Naive thymus-derived CD4-positive, alpha-beta T cell (primary cell): ENCODE measurements at regions not wholly inside any gene's neighbourhood (a gene's known extent, or its start where the extent isn't known, plus 50 kb on each side); places are given as distances from the start of the nearest gene placed in this dataset.
A peak's percentile ranks its signal among the peaks of the same experiment; 100 is the strongest.
"Not testable (repeated sequence)": the region's sequence is repeated elsewhere in the genome, so short reads cannot be mapped to it uniquely, and the experiment has no call there.

Source experiments
- ATAC-seq: fragments of 150-1000 bp; cut with Tn5 transposase; 2 replicates; pipeline ENCODE4 v1.10.0; 2021; ENCODE audit warnings: mild to moderate bottlenecking, moderate library complexity
- CTCF ChIA-PET: fragments of 350-600 bp; sonication (Branson Sonifier 250); formaldehyde crosslinking; loops from one replicate; lab custom pipeline; 2021; ENCODE audit warnings: antibody characterized with exemption; lab: Charles Lee
- POLR2A ChIA-PET: fragments of 350-600 bp; sonication (Branson Sonifier 250); formaldehyde crosslinking; loops from one replicate; lab custom pipeline; 2021; ENCODE audit warnings: antibody characterized with exemption, inconsistent platforms; lab: Charles Lee
- DNase-seq, 9 donors: peaks; one replicate each; pipeline versions ENCODE4 v3.0.0 to v3.0.0-alpha.2; 2020 to 2022; ENCODE audit warnings: mixed read lengths in 1 of 9
- H3K27ac ChIP-seq: one replicate; pipeline ENCODE4 v1.7.0; 2013; ENCODE audit warnings: mild to moderate bottlenecking, low read depth, low read length, moderate library complexity
- H3K27me3 ChIP-seq, 2 donors: one replicate each; pipeline ENCODE4 v1.7.0; 2013; ENCODE audit warnings: low read length in 2 of 2, mild to moderate bottlenecking in 2 of 2, moderate library complexity in 2 of 2; ENCODE audit not compliant: control insufficient read depth in 2 of 2, insufficient read depth in 2 of 2
- H3K36me3 ChIP-seq, 3 experiments: 1 replicate in 2 of 3; 2 replicates in 1 of 3; pipeline ENCODE4 v1.7.0; 2013; ENCODE audit warnings: low read length in 3 of 3, mild to moderate bottlenecking in 3 of 3, moderate library complexity in 1 of 3; ENCODE audit not compliant: insufficient read depth in 3 of 3, control insufficient read depth in 2 of 3
- H3K4me1 ChIP-seq, 2 donors: one replicate each; pipeline ENCODE4 v1.7.0; 2013; ENCODE audit warnings: low read length in 2 of 2, mild to moderate bottlenecking in 2 of 2, moderate library complexity in 1 of 2; ENCODE audit not compliant: control insufficient read depth in 2 of 2, insufficient read depth in 2 of 2
- H3K4me3 ChIP-seq: 2 replicates; pipeline ENCODE4 v1.7.0; 2013; ENCODE audit warnings: mild to moderate bottlenecking, low read length
- H3K9me3 ChIP-seq, 3 experiments: 1 replicate in 2 of 3; 2 replicates in 1 of 3; pipeline ENCODE4 v1.7.0; 2013; ENCODE audit warnings: low read length in 3 of 3; ENCODE audit not compliant: control insufficient read depth in 2 of 3
- H3K27ac Mint-ChIP-seq, 9 donors: one replicate each; pipeline ENCODE4 v1.8.0; 2020 to 2022; ENCODE audit warnings: mixed read lengths in 9 of 9, mild to moderate bottlenecking in 8 of 9, moderate library complexity in 5 of 9, inconsistent platforms in 2 of 9
- H3K27me3 Mint-ChIP-seq, 5 donors: one replicate each; pipeline ENCODE4 v1.8.0; 2021 to 2022; ENCODE audit warnings: mixed read lengths in 5 of 5, mild to moderate bottlenecking in 1 of 5
- H3K36me3 Mint-ChIP-seq, 5 donors: one replicate each; pipeline ENCODE4 v1.8.0; 2020 to 2022; ENCODE audit warnings: mixed read lengths in 5 of 5, mild to moderate bottlenecking in 3 of 5, inconsistent platforms in 1 of 5
- H3K4me1 Mint-ChIP-seq, 7 donors: one replicate each; pipeline ENCODE4 v1.8.0; 2020 to 2022; ENCODE audit warnings: mixed read lengths in 7 of 7, mild to moderate bottlenecking in 3 of 7, inconsistent platforms in 1 of 7
- H3K4me3 Mint-ChIP-seq, 10 donors: one replicate each; pipeline ENCODE4 v1.8.0; 2020 to 2022; ENCODE audit warnings: mild to moderate bottlenecking in 10 of 10, mixed read lengths in 10 of 10, moderate library complexity in 6 of 10, inconsistent platforms in 2 of 10
- H3K9me3 Mint-ChIP-seq, 11 donors: one replicate each; pipeline ENCODE4 v1.8.0; 2020 to 2022; ENCODE audit warnings: mixed read lengths in 11 of 11, mild to moderate bottlenecking in 4 of 11, inconsistent platforms in 1 of 11, moderate library complexity in 1 of 11
- intact Hi-C, 2 donors: fragments of 100-400 bp; cut with micrococcal nuclease; formaldehyde crosslinking; loops; one replicate each; pipeline ENCODE4 v1.15.1; 2023

DNA sequence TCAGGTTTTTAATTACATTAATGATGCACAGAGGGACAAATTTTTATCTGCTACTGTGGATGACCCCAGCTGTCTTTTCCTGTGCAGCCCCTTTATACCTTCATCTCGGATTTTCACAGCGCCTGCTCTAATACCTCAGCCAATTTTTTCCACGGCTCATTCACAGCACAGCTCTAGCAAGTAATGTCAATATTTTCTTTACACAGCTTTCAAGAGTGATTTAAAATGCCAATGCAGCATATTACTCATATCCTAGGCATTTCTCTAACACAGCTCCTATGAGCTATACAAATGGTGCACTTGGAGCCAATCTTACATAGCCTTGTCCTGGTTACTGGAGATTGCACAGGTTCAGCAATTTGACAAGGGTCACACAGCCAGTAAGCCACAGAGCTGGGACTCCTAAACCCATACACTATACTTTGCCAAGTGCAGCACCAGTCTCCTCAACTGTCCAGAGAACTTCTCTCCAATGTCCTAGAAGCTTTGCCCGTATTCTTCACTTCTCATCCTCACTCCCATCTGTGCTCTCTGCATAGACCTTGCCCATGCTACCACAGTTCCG, 661.8 kb downstream of the DTWD2 start:
- intact Hi-C loops: no loop called here
- H3K27me3 Mint-ChIP-seq: no peaks in the 10 kb centered on the region
- peaks cover 0 to 6% (median 0%) of the 10 kb centered on the region in 5 donors for H3K36me3 Mint-ChIP-seq

GRCh38 chr5:118325931-118326330, 662.4 kb downstream of the DTWD2 start:
- POLR2A ChIA-PET: no interaction called here
- H3K9me3 Mint-ChIP-seq: peaks cover 2 to 16% (median 7%) of the 10 kb centered on the region in 11 donors
- H3K4me1 Mint-ChIP-seq: no peaks in the 10 kb centered on the region
- Histone ChIP-seq H3K9me3 (no peaks in the 10 kb centered on the region), H3K27me3 (no peaks in the 10 kb centered on the region), H3K36me3 (no peaks in the 10 kb centered on the region), H3K4me3 (no peak overlapping the region), H3K4me1 (no peaks in the 10 kb centered on the region), H3K27ac (no peak overlapping the region)
- no peak overlapping the region for H3K27ac Mint-ChIP-seq
- H3K4me3 Mint-ChIP-seq: no peak overlapping the region
- intact Hi-C loops: no loop called here
- no peak for ATAC-seq
- no peak for DNase-seq
- H3K27me3 Mint-ChIP-seq: no peaks in the 10 kb centered on the region
- CTCF ChIA-PET: no interaction called here
- peaks cover 0 to 6% (median 0%) of the 10 kb centered on the region in 5 donors for H3K36me3 Mint-ChIP-seq

More for the DNA sequence above, 661.8 kb downstream of the DTWD2 start:
- Mint-ChIP-seq H3K4me1 (no peaks in the 10 kb centered on the region), H3K4me3 (no peak overlapping the region), H3K27ac (peak overlapping the region in 1 of 9 donors; percentile 20), H3K9me3 (peaks cover 2 to 16% (median 7%) of the 10 kb centered on the region in 11 donors)
- no peak overlapping the region for H3K4me3 ChIP-seq
- no peaks in the 10 kb centered on the region for H3K27me3 ChIP-seq
- ChIA-PET POLR2A (no interaction called here), CTCF (no interaction called here)
- no peak overlapping the region for H3K27ac ChIP-seq
- no peak for ATAC-seq
- H3K36me3 ChIP-seq: no peaks in the 10 kb centered on the region
- no peak for DNase-seq
- H3K9me3 ChIP-seq: no peaks in the 10 kb centered on the region
- H3K4me1 ChIP-seq: no peaks in the 10 kb centered on the region

DNA sequence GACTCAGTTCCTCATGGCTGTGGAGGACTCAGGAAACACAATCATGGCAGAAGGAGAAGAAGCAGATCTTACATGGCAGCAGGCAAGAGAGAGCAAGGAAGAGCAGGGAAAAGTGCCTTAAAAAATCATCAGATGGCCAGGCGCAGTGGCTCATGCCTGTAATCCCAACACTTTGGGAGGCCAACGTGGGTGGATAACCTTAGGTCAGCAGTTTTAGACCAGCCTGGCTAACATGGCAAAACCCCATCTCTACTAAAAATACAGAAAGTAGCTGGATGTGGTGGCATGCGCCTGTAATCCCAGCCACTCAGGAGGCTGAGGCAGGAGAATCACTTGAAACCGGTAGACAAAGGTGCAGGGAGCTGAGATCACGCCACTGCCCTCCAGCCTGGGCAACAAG, 664.6 kb downstream of the DTWD2 start:
- DNase-seq, H3K9me3 ChIP-seq, H3K27me3 Mint-ChIP-seq, H3K36me3 ChIP-seq, H3K4me1 Mint-ChIP-seq, intact Hi-C loops, CTCF ChIA-PET, H3K4me3 ChIP-seq, H3K4me3 Mint-ChIP-seq, POLR2A ChIA-PET, H3K27me3 ChIP-seq, H3K4me1 ChIP-seq, H3K27ac Mint-ChIP-seq, H3K36me3 Mint-ChIP-seq, H3K27ac ChIP-seq, ATAC-seq: not testable (repeated sequence)
- H3K9me3 Mint-ChIP-seq: peaks cover 4 to 27% (median 10%) of the 10 kb centered on the region in 11 donors

DNA sequence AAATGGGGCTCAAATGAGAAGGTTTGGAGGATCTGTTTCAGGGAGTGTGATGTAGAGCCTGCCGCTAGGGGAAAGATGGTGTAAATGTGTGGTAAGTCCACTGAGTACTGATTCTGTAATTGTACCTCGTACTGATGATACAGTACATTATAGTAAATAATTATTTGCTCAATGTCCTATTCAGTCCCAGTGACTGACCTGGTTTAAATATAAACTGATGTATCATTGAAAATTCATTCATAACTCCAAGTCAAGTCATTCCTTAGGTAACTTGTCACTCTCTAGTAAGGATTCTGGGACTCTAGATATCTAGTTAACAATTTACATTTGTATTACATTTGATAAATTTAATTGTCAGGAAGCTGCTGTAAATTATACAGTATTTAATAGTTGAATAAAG, 667.3 kb downstream of the DTWD2 start:
- Histone ChIP-seq H3K4me1 (no peaks in the 10 kb centered on the region), H3K36me3 (no peaks in the 10 kb centered on the region), H3K9me3 (no peaks in the 10 kb centered on the region), H3K4me3 (no peak overlapping the region), H3K27me3 (no peaks in the 10 kb centered on the region), H3K27ac (no peak overlapping the region)
- Mint-ChIP-seq H3K27ac (no peak overlapping the region), H3K36me3 (peaks cover 0 to 6% (median 0%) of the 10 kb centered on the region in 5 donors), H3K27me3 (no peaks in the 10 kb centered on the region), H3K9me3 (peaks cover 2 to 26% (median 10%) of the 10 kb centered on the region in 11 donors), H3K4me3 (no peak overlapping the region), H3K4me1 (no peaks in the 10 kb centered on the region)
- ChIA-PET CTCF (no interaction called here), POLR2A (no interaction called here)
- ATAC-seq (no peak), DNase-seq (no peak)
- intact Hi-C loops: no loop called here

DNA sequence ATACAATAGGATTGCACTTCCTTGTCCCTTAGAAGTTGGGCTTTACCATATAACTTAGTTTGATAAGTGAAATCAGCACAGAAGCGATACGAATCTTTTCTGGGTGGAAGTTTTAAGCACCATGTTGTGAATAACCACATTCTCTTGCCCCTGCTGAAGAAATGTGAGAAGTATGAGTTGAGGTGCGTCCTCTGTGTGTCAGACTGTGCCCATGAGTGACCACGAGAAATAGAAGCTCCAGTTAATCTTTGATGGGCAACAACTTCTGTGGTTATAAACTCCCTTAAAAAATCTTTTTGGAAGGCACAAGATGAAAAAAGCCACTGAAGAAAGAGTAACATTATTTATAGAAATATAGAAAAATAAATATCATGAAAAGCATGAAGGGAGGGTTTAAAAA, 668.2 kb downstream of the DTWD2 start:
- DNase-seq (no peak), ATAC-seq (no peak)
- H3K4me1 Mint-ChIP-seq: no peaks in the 10 kb centered on the region
- H3K4me3 Mint-ChIP-seq: no peak overlapping the region
- H3K4me3 ChIP-seq: no peak overlapping the region
- H3K36me3 ChIP-seq: no peaks in the 10 kb centered on the region
- no peaks in the 10 kb centered on the region for H3K9me3 ChIP-seq
- H3K4me1 ChIP-seq: no peaks in the 10 kb centered on the region
- H3K27ac ChIP-seq: no peak overlapping the region
- H3K9me3 Mint-ChIP-seq: peaks cover 2 to 26% (median 10%) of the 10 kb centered on the region in 11 donors
- H3K27me3 Mint-ChIP-seq: no peaks in the 10 kb centered on the region
- H3K36me3 Mint-ChIP-seq: peaks cover 0 to 6% (median 0%) of the 10 kb centered on the region in 5 donors
- intact Hi-C loops: no loop called here
- POLR2A ChIA-PET: no interaction called here
- CTCF ChIA-PET: no interaction called here
- no peak overlapping the region for H3K27ac Mint-ChIP-seq
- H3K27me3 ChIP-seq: no peaks in the 10 kb centered on the region

GRCh38 chr5:118314931-118315330, 673.4 kb downstream of the DTWD2 start:
- no peak for ATAC-seq

GRCh38 chr5:118311103-118311819, 677.1 kb downstream of the DTWD2 start:
- H3K4me1 ChIP-seq: no peaks in the 10 kb centered on the region
- Mint-ChIP-seq H3K4me1 (no peaks in the 10 kb centered on the region), H3K27me3 (no peaks in the 10 kb centered on the region), H3K36me3 (no peaks in the 10 kb centered on the region), H3K4me3 (no peak overlapping the region), H3K9me3 (peaks cover 0 to 8% (median 1%) of the 10 kb centered on the region in 11 donors), H3K27ac (no peak overlapping the region)
- ChIA-PET CTCF (no interaction called here), POLR2A (no interaction called here)
- no peak for ATAC-seq
- intact Hi-C loops: no loop called here
- H3K4me3 ChIP-seq: no peak overlapping the region
- no peak for DNase-seq
- no peaks in the 10 kb centered on the region for H3K9me3 ChIP-seq
- no peak overlapping the region for H3K27ac ChIP-seq
- no peaks in the 10 kb centered on the region for H3K36me3 ChIP-seq
- no peaks in the 10 kb centered on the region for H3K27me3 ChIP-seq

More at GRCh38 chr5:118314931-118315330, 673.4 kb downstream of the DTWD2 start:
- Mint-ChIP-seq H3K4me1 (no peaks in the 10 kb centered on the region), H3K27ac (no peak overlapping the region), H3K9me3 (peaks cover 0 to 6% (median 0%) of the 10 kb centered on the region in 11 donors), H3K4me3 (no peak overlapping the region), H3K36me3 (no peaks in the 10 kb centered on the region), H3K27me3 (no peaks in the 10 kb centered on the region)
- no peak overlapping the region for H3K4me3 ChIP-seq
- no peak overlapping the region for H3K27ac ChIP-seq
- no peaks in the 10 kb centered on the region for H3K9me3 ChIP-seq
- ChIA-PET CTCF (no interaction called here), POLR2A (no interaction called here)
- intact Hi-C loops: no loop called here
- H3K4me1 ChIP-seq: no peaks in the 10 kb centered on the region
- DNase-seq: no peak
- H3K36me3 ChIP-seq: no peaks in the 10 kb centered on the region
- H3K27me3 ChIP-seq: no peaks in the 10 kb centered on the region
